Stimulated activated naive B cell treated with anti-CD40 and anti-IgM and Interleukin-4, amounts not matched to agents 10 μg/mL and 1 μg/mL and 100 μg/mL, for 72 hours (primary cell): ENCODE measurements at regions not wholly inside any gene's neighbourhood (a gene's known extent, or its start where the extent isn't known, plus 50 kb on each side); places are given as distances from the start of the nearest gene placed in this dataset.
A peak's percentile ranks its signal among the peaks of the same experiment; 100 is the strongest.

Source experiments
- ATAC-seq, 2 donors: fragments of 150-1000 bp; cut with Tn5 transposase; replicated peaks; 2 replicates each; pipeline ENCODE4 v1.10.0; 2021; ENCODE audit warnings: moderate library complexity in 1 of 2
- DNase-seq: peaks from one replicate; pipeline ENCODE4 v3.0.0; 2021
- H3K27ac Mint-ChIP-seq: one replicate; pipeline ENCODE4 v1.8.0; 2022; ENCODE audit warnings: mild to moderate bottlenecking, mixed read lengths
- H3K27me3 Mint-ChIP-seq, 2 donors: one replicate each; pipeline ENCODE4 v1.8.0; 2022; ENCODE audit warnings: mixed read lengths in 2 of 2
- H3K36me3 Mint-ChIP-seq, 2 donors: one replicate each; pipeline ENCODE4 v1.8.0; 2022; ENCODE audit warnings: mixed read lengths in 2 of 2, mild to moderate bottlenecking in 1 of 2
- H3K4me1 Mint-ChIP-seq, 2 donors: one replicate each; pipeline ENCODE4 v1.8.0; 2022; ENCODE audit warnings: mixed read lengths in 2 of 2, mild to moderate bottlenecking in 1 of 2
- H3K4me3 Mint-ChIP-seq, 2 donors: one replicate each; pipeline ENCODE4 v1.8.0; 2022; ENCODE audit warnings: mild to moderate bottlenecking in 2 of 2, mixed read lengths in 2 of 2, moderate library complexity in 1 of 2
- H3K9me3 Mint-ChIP-seq, 2 donors: one replicate each; pipeline ENCODE4 v1.8.0; 2022; ENCODE audit warnings: mixed read lengths in 2 of 2, mild to moderate bottlenecking in 1 of 2

GRCh38 chr2:217228732-217229131, 368.9 kb upstream of the TNP1 start:
- DNase-seq (no peak), ATAC-seq (no peak)
- Mint-ChIP-seq H3K9me3 (peaks cover 0 to 5% of the 10 kb centered on the region in 2 donors), H3K36me3 (peaks cover 0 to under 1% of the 10 kb centered on the region in 2 donors), H3K4me3 (no peak overlapping the region), H3K4me1 (peaks cover under 1% of the 10 kb centered on the region in 2 donors), H3K27me3 (peaks cover 44 to 56% of the 10 kb centered on the region in 2 donors), H3K27ac (no peak overlapping the region)

DNA sequence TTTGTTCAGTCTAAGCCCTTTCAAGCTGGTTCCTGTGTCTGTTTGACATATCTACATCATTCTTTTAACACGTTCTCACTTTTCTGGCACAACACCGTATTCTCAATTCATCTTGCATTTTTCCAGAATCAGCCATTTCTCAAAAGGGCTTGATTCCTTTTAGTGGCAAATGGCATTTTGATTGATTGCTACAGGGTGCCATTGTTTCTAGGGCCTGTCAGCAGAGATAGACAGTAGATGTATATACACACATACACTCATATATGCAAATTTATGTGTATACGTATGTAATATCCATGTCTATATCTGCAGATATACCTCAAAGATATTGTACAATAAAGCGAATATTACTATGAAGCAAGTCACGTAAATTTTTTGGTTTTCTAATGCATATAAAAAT, 367.9 kb upstream of the TNP1 start:
- DNase-seq (no peak), ATAC-seq (no peak)
- Mint-ChIP-seq H3K4me1 (peaks cover 6 to 9% of the 10 kb centered on the region in 2 donors), H3K36me3 (peaks cover 0 to 3% of the 10 kb centered on the region in 2 donors), H3K27me3 (peaks cover 44 to 56% of the 10 kb centered on the region in 2 donors), H3K4me3 (no peak overlapping the region), H3K9me3 (peaks cover 3 to 11% of the 10 kb centered on the region in 2 donors), H3K27ac (no peak overlapping the region)

GRCh38 chr2:217225596-217225995, 365.7 kb upstream of the TNP1 start:
- Mint-ChIP-seq H3K9me3 (peaks cover 10 to 17% of the 10 kb centered on the region in 2 donors), H3K4me1 (peaks cover 10 to 18% of the 10 kb centered on the region in 2 donors), H3K27me3 (peaks cover 42 to 45% of the 10 kb centered on the region in 2 donors), H3K4me3 (no peak overlapping the region), H3K27ac (no peak overlapping the region), H3K36me3 (peaks cover 0 to 6% of the 10 kb centered on the region in 2 donors)
- DNase-seq (no peak), ATAC-seq (no peak)

DNA sequence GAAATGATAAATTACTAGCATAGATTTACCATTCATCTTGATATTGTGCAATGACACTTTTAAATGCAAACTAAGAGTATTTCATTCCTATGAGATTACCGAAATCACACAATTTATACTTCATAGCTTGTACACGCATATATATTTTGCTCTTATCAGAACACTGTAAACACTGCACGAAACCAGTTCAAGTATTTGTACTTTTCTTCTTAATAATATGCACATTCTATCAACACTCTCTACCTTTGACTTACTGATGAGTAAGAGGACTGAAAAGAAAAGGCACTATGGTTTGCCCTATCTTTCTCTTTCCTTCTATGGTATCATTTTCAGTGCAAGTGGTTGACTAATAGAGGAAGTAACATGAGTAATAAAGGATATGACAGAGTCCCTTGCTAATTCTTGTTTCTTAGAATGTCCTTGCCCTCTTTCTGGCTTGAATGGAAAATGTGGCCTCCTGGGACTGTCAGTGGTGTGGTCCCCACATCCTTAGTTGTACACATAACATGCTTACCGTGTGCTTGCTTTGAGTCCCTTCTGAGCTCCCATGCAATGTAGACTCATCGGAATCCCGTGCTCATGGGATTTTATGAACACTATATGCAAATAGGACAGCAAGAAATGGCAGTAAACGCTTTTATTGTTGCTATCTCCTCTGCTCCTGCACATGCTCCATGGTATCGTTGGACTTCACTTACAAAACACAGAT, 363.5 kb upstream of the TNP1 start:
- peaks cover 0 to 6% of the 10 kb centered on the region in 2 donors for H3K36me3 Mint-ChIP-seq
- H3K27ac Mint-ChIP-seq: peak overlapping the region; percentile 81
- ATAC-seq (peak; percentile 90 to 93), DNase-seq (peak; percentile 69)
- H3K9me3 Mint-ChIP-seq: peaks cover 10 to 13% of the 10 kb centered on the region in 2 donors
- peaks cover 37 to 43% of the 10 kb centered on the region in 2 donors for H3K27me3 Mint-ChIP-seq
- H3K4me1 Mint-ChIP-seq: peaks cover 12 to 24% of the 10 kb centered on the region in 2 donors
- no peak overlapping the region for H3K4me3 Mint-ChIP-seq

GRCh38 chr2:217222309-217222910, 362.5 kb upstream of the TNP1 start:
- Mint-ChIP-seq H3K9me3 (peaks cover 10 to 13% of the 10 kb centered on the region in 2 donors), H3K27ac (peak overlapping the region; percentile 44), H3K4me1 (peaks cover 13 to 24% of the 10 kb centered on the region in 2 donors), H3K36me3 (peaks cover 0 to 6% of the 10 kb centered on the region in 2 donors), H3K4me3 (peak overlapping the region in 1 of 2 donors; percentile 3), H3K27me3 (peaks cover 42 to 47% of the 10 kb centered on the region in 2 donors)
- ATAC-seq (peak; percentile 55 to 63), DNase-seq (peak; percentile 41)

GRCh38 chr2:217220228-217221013, 360.6 kb upstream of the TNP1 start:
- no peak overlapping the region for H3K4me3 Mint-ChIP-seq
- H3K9me3 Mint-ChIP-seq: peaks cover 10 to 13% of the 10 kb centered on the region in 2 donors
- H3K36me3 Mint-ChIP-seq: peaks cover 0 to 6% of the 10 kb centered on the region in 2 donors
- peaks cover 46 to 52% of the 10 kb centered on the region in 2 donors for H3K27me3 Mint-ChIP-seq
- no peak for ATAC-seq
- peaks cover 13 to 24% of the 10 kb centered on the region in 2 donors for H3K4me1 Mint-ChIP-seq
- DNase-seq: no peak
- no peak overlapping the region for H3K27ac Mint-ChIP-seq

- peaks cover 48 to 56% of the 10 kb centered on the region in 2 donors for H3K27me3 Mint-ChIP-seq
- H3K4me3 Mint-ChIP-seq: no peak overlapping the region
- H3K9me3 Mint-ChIP-seq: peaks cover 10 to 13% of the 10 kb centered on the region in 2 donors
- H3K27ac Mint-ChIP-seq: no peak overlapping the region
- H3K36me3 Mint-ChIP-seq: peaks cover 0 to 6% of the 10 kb centered on the region in 2 donors
- peaks cover 13 to 24% of the 10 kb centered on the region in 2 donors for H3K4me1 Mint-ChIP-seq
- no peak for DNase-seq
- ATAC-seq: no peak
Observed at GRCh38 chr2:217219164-217219520, 359.3 kb upstream of the TNP1 start.

DNA sequence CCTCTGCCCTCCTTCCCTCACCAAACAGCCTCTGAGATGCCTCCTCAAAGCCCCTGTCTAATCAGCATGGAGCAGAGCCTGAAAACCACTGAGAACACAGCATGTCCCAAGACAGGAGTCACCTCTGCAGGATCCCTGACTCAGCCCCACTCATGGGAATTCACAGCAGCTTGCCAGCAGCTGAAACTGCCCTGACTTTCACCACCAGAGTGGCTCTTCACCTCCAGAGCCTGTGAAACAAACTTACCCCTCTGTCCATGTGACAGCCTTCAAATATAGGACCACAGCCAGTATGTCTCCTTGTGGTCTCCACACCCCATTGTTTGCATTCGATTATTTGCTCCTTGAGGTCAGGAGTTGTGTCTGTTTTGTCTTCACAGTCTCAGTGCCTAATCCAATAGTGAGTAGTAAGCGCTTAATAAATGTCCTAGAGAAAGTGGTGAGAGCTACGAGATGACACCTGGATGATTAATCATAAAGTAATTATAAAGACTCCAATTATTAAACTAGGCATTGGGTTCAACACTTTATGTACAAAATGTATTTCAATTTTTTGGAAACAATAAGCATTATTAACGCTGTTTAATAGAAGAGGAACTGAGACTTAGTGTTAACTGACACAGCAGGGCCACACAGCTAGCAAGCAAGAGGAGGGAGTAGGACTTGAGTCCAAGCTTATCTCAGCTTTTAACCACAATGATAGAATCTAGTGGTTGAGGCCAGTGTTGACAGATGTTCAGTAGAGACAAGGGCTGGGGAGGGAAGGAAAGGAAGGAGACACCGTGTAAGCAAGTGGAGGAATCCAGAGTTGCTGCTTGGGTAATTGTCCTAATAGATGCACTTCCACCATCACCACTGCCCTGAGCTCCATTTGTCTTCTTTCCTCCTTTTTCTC, 358.7 kb upstream of the TNP1 start:
- Mint-ChIP-seq H3K4me1 (peaks cover 11 to 21% of the 10 kb centered on the region in 2 donors), H3K4me3 (no peak overlapping the region), H3K27ac (no peak overlapping the region), H3K9me3 (peaks cover 8 to 10% of the 10 kb centered on the region in 2 donors), H3K27me3 (peaks cover 48 to 56% of the 10 kb centered on the region in 2 donors), H3K36me3 (peaks cover 0 to 3% of the 10 kb centered on the region in 2 donors)
- peak; percentile 19 to 26 for ATAC-seq
- DNase-seq: no peak

DNA sequence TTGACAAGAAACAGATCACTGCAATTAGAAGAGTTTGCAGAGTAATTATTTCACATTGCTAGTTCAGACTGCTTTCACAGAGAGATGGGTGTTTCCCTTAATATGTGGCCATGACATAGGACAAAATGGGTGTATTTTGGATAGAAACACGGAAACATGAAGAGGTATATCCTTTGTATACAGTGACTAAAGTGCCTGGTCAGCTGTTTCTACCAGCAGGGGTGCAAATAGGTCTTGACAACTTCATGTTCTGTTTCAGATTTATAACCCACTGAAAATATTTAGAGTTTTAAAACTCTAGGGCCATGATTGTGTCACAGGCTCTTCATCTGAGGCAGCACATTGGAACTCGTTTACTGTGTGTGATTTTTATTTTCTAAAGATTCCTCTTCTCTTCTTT, 357.1 kb upstream of the TNP1 start:
- no peak for ATAC-seq
- Mint-ChIP-seq H3K9me3 (peaks cover 0 to 2% of the 10 kb centered on the region in 2 donors), H3K27me3 (peaks cover 53 to 62% of the 10 kb centered on the region in 2 donors), H3K4me1 (peaks cover 3 to 7% of the 10 kb centered on the region in 2 donors), H3K36me3 (no peaks in the 10 kb centered on the region), H3K4me3 (no peak overlapping the region), H3K27ac (no peak overlapping the region)
- DNase-seq: no peak

DNA sequence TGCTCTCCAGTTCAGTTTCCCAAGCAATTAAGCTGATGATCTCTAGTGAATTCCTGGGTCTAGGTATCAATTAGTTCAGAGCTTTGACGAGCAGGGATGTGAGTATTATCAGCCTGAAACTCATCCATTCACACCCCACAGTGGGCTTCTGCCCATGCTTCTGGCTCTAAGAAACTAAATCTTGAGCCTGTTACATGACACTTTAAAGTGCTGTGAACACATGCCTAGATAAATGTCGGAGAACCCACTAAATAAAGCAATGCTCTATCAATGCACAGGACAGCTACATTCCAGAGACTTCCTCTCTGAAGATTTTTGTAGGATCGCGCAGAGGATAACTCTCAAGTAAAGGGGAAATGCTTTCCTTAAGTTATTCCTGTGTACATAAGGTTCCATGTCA, 356.5 kb upstream of the TNP1 start:
- H3K4me1 Mint-ChIP-seq: peaks cover 3 to 7% of the 10 kb centered on the region in 2 donors
- no peak overlapping the region for H3K4me3 Mint-ChIP-seq
- no peak overlapping the region for H3K27ac Mint-ChIP-seq
- DNase-seq (no peak), ATAC-seq (no peak)
- H3K36me3 Mint-ChIP-seq: no peaks in the 10 kb centered on the region
- peaks cover 0 to 2% of the 10 kb centered on the region in 2 donors for H3K9me3 Mint-ChIP-seq
- peaks cover 54 to 62% of the 10 kb centered on the region in 2 donors for H3K27me3 Mint-ChIP-seq

DNA sequence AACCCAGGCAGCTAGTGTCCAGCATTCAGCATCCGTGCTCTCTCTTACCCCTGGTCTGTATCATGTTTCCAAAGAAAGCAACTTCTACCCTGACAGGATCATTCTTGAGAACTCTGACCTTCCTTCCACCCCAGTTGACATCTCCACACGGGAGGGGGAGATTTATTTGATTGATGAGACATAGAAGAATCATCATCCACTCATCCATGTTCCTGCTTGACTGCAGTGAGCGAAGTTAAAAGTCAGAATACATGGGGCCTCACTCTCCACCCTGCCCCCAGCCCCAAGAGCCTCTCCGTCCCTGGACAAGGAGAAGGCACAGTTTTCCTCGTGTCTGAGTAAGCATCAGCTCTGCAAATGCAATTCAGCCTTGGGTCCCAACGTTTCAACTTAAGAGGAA, 356.0 kb upstream of the TNP1 start:
- Mint-ChIP-seq H3K4me3 (no peak overlapping the region), H3K36me3 (no peaks in the 10 kb centered on the region), H3K27ac (no peak overlapping the region), H3K4me1 (peaks cover 3 to 7% of the 10 kb centered on the region in 2 donors), H3K9me3 (no peaks in the 10 kb centered on the region), H3K27me3 (peaks cover 55 to 62% of the 10 kb centered on the region in 2 donors)
- DNase-seq (no peak), ATAC-seq (no peak)

DNA sequence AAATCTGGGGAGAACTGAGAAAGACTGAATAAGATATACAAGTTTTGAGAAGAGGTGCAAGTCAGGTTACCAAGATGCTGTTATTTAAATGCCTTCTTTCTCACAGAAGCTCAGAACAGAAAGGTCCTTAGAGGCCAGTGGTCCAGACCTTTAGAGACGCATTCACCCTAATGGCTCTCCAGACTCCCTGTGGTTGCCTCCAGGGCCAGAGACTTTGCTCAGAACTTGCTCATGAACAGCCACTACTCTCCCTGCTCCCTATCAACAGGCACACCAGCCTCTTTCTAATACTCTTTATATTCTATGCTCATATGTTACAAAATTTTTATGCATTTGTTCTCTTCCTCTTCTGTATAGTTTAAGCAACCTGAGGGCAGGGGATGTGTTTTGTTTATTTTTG, 349.0 kb upstream of the TNP1 start:
- ATAC-seq (no peak), DNase-seq (no peak)
- Mint-ChIP-seq H3K4me1 (no peaks in the 10 kb centered on the region), H3K27me3 (peaks cover 58 to 67% of the 10 kb centered on the region in 2 donors), H3K9me3 (peaks cover 0 to 4% of the 10 kb centered on the region in 2 donors), H3K4me3 (no peak overlapping the region), H3K36me3 (peaks cover 0 to 1% of the 10 kb centered on the region in 2 donors), H3K27ac (no peak overlapping the region)

DNA sequence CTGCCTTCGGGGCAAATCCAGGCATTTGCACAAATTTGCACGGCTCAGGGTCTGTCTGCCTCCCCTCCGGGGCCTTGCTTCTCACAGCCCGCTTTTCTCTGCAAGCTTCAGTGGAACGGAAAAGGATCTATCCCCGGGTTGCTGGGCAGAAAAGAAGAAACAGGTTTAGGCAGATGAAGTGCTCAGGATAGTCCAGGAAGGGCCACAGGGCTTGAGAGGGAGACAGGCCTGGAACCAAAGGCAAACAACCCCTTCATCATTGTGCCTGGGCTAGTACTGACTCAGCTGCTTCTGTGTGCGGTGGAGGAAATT, 347.8 kb upstream of the TNP1 start:
- ATAC-seq (no peak), DNase-seq (no peak)
- Mint-ChIP-seq H3K27ac (no peak overlapping the region), H3K4me1 (no peaks in the 10 kb centered on the region), H3K9me3 (peaks cover 11 to 13% of the 10 kb centered on the region in 2 donors), H3K36me3 (peaks cover 0 to 4% of the 10 kb centered on the region in 2 donors), H3K27me3 (peaks cover 69 to 75% of the 10 kb centered on the region in 2 donors), H3K4me3 (no peak overlapping the region)
